Esophagus muscularis mucosa (tissue), 4 donors: ENCODE measurements at regions not wholly inside any gene's neighbourhood (a gene's known extent, or its start where the extent isn't known, plus 50 kb on each side); places are given as distances from the start of the nearest gene placed in this dataset.

Experiments used
- DNase-seq: peaks from one replicate; pipeline ENCODE4 v3.0.0-alpha.2; 2017; ENCODE audit errors: extremely low spot score
- H3K27ac ChIP-seq, 4 donors: fragments of 200-600 bp; sonication (generic); replicated peaks in 1 of 4; 1 replicate in 3 of 4; 2 replicates in 1 of 4; pipeline ENCODE4 v1.5.1; 2016 to 2019; ENCODE audit warnings: mild to moderate bottlenecking in 1 of 4
- H3K27me3 ChIP-seq, 4 donors: fragments of 200-600 bp; sonication (generic); one replicate each; pipeline versions ENCODE4 v1.5.1 to v1.6.0; 2016 to 2019
- H3K36me3 ChIP-seq, 4 donors: fragments of 200-600 bp; sonication (generic); one replicate each; pipeline ENCODE4 v1.5.1; 2016 to 2019
- H3K4me1 ChIP-seq, 4 donors: fragments of 200-600 bp; sonication (generic); one replicate each; pipeline ENCODE4 v1.5.1; 2016 to 2019
- H3K4me3 ChIP-seq, 4 donors: fragments of 200-600 bp; sonication (generic); 1 replicate in 2 of 4; 2 replicates in 2 of 4; pipeline ENCODE4 v1.5.1; 2016 to 2019; ENCODE audit warnings: mild to moderate bottlenecking in 4 of 4, moderate library complexity in 1 of 4
- H3K9me3 ChIP-seq, 4 donors: fragments of 200-600 bp; sonication (generic); 1 replicate in 3 of 4; 2 replicates in 1 of 4; pipeline ENCODE4 v1.5.1; 2016 to 2019
- EP300 ChIP-seq: sonication (generic); formaldehyde crosslinking; IDR thresholded peaks from one replicate; pipeline ENCODE4 v1.6.1; 2017; ENCODE audit warnings: antibody characterized with exemption
- POLR2A ChIP-seq: fragments of 450-650 bp; IDR thresholded peaks from one replicate; pipeline ENCODE4 v1.6.1; 2017; ENCODE audit warnings: antibody characterized with exemption, moderate library complexity, mild to moderate bottlenecking, low read depth
- POLR2AphosphoS5 ChIP-seq, 2 donors: sonication (generic); formaldehyde crosslinking; IDR thresholded peaks; one replicate each; pipeline ENCODE4 v1.6.1; 2017; ENCODE audit warnings: antibody characterized with exemption in 2 of 2
- intact Hi-C: fragments of 100-400 bp; cut with DNase I; formaldehyde crosslinking; loops from one replicate; pipeline ENCODE4 v1.15.1; 2023
- TF ChIP-seq, protein P1 (sequence below), 3 experiments: fragments of 200-600 bp in 2 of 3; fragments of 450-650 bp in 1 of 3; sonication (generic) in 2 of 3; IDR thresholded peaks; one replicate each; pipeline ENCODE4 v1.5.1; 2017 to 2019; ENCODE audit warnings: antibody characterized with exemption in 3 of 3, mild to moderate bottlenecking in 2 of 3, moderate library complexity in 1 of 3

DNA sequence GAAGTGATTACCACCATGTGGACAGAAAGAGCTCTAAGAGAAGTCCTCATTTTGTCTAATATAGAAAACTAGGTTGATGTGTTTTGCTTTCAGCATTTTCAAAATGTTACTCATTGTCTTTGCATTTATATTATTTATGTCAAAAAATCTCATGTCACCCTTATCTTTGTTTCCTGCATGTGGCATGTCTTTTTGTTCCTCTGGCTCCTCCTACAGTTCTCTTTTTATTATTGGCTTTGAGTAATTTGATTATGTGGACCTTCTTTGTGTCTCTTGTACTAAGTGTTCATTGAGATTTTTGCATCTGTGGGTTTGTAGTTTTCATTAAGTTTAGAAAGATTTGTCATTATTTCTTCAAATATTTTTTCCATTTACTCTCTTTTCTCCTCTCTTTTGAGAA, 58.8 kb downstream of the GNG10 start:
- Histone ChIP-seq H3K4me1 (no peaks in the 10 kb centered on the region), H3K27me3 (no peaks in the 10 kb centered on the region), H3K27ac (no peak overlapping the region), H3K4me3 (no peak overlapping the region), H3K36me3 (no peaks in the 10 kb centered on the region), H3K9me3 (no peaks in the 10 kb centered on the region)
- intact Hi-C loops = no loop called here
- no peak for DNase-seq
- TF ChIP-seq POLR2AphosphoS5 (IDR thresholded peaks at IDR 0.05) (no peak), EP300 (no peak), POLR2A (no peak)
- TF ChIP-seq, protein P1, sequence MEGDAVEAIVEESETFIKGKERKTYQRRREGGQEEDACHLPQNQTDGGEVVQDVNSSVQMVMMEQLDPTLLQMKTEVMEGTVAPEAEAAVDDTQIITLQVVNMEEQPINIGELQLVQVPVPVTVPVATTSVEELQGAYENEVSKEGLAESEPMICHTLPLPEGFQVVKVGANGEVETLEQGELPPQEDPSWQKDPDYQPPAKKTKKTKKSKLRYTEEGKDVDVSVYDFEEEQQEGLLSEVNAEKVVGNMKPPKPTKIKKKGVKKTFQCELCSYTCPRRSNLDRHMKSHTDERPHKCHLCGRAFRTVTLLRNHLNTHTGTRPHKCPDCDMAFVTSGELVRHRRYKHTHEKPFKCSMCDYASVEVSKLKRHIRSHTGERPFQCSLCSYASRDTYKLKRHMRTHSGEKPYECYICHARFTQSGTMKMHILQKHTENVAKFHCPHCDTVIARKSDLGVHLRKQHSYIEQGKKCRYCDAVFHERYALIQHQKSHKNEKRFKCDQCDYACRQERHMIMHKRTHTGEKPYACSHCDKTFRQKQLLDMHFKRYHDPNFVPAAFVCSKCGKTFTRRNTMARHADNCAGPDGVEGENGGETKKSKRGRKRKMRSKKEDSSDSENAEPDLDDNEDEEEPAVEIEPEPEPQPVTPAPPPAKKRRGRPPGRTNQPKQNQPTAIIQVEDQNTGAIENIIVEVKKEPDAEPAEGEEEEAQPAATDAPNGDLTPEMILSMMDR (IDR thresholded peaks at IDR 0.05) = no peak
